Muscle of leg (tissue), 3 donors: ENCODE measurements at regions not wholly inside any gene's neighbourhood (a gene's known extent, or its start where the extent isn't known, plus 50 kb on each side); places are given as distances from the start of the nearest gene placed in this dataset.
A peak's percentile ranks its signal among the peaks of the same experiment; 100 is the strongest.
"Not testable (repeated sequence)": the region's sequence is repeated elsewhere in the genome, so short reads cannot be mapped to it uniquely, and the experiment has no call there.

Experiments used
- DNase-seq: peaks from one replicate; pipeline ENCODE4 v3.0.0; 2013
- H3K27ac ChIP-seq: one replicate; pipeline ENCODE4 v1.5.1; 2013; ENCODE audit warnings: mild to moderate bottlenecking, low read length, control low read depth
- H3K27me3 ChIP-seq: one replicate; pipeline ENCODE4 v1.6.1; 2013; ENCODE audit warnings: low read length; ENCODE audit not compliant: control insufficient read depth, insufficient read depth
- H3K36me3 ChIP-seq: one replicate; pipeline ENCODE4 v1.6.1; 2013; ENCODE audit warnings: low read length; ENCODE audit not compliant: control insufficient read depth, insufficient read depth
- H3K4me1 ChIP-seq: one replicate; pipeline ENCODE4 v1.6.1; 2013; ENCODE audit warnings: low read length; ENCODE audit not compliant: control insufficient read depth, insufficient read depth
- H3K4me3 ChIP-seq: one replicate; pipeline ENCODE4 v1.5.1; 2013; ENCODE audit warnings: low read length, control low read depth
- H3K9me3 ChIP-seq: replicated peaks from 2 replicates; pipeline ENCODE4 v1.6.1; 2013; ENCODE audit warnings: low read depth, low read length; ENCODE audit not compliant: control insufficient read depth
- WGBS: methylation state at CpG from one replicate; pipeline ENCODE4 v1.1.5; 2013; ENCODE audit warnings: missing lambda C conversion rate; ENCODE audit not compliant: insufficient coverage; 5-methylcytosine and 5-hydroxymethylcytosine counted together

GRCh38 chr5:89317838-89318237, 434.9 kb upstream of the MEF2C start:
- 94% methylated on average over 19 of the region's 20 CpGs for WGBS
- not testable (repeated sequence) for H3K9me3 ChIP-seq, H3K27ac ChIP-seq

GRCh38 chr5:89315286-89316100, 432.5 kb upstream of the MEF2C start:
- 56% methylated on average over 4 of the region's 12 CpGs for WGBS

More at GRCh38 chr5:89317838-89318237, 434.9 kb upstream of the MEF2C start:
- H3K4me1 ChIP-seq, result peaks cover 14% of the 10 kb centered on the region
- not testable (repeated sequence) for H3K4me3 ChIP-seq, DNase-seq, H3K27me3 ChIP-seq, H3K36me3 ChIP-seq

GRCh38 chr5:89313804-89314588, 431.0 kb upstream of the MEF2C start:
- 40% methylated on average over 1 of the region's 3 CpGs for WGBS
- peak overlapping the region; percentile 21 for H3K27ac ChIP-seq
- no peaks in the 10 kb centered on the region for H3K36me3 ChIP-seq
- no peaks in the 10 kb centered on the region for H3K27me3 ChIP-seq
- no peak overlapping the region for H3K4me3 ChIP-seq
- peak; percentile 54 for DNase-seq
- H3K4me1 ChIP-seq, result peaks cover 14% of the 10 kb centered on the region
- no peaks in the 10 kb centered on the region for H3K9me3 ChIP-seq

More at GRCh38 chr5:89315286-89316100, 432.5 kb upstream of the MEF2C start:
- Histone ChIP-seq H3K4me3 (no peak overlapping the region), H3K9me3 (no peaks in the 10 kb centered on the region), H3K36me3 (no peaks in the 10 kb centered on the region), H3K27me3 (no peaks in the 10 kb centered on the region), H3K27ac (no peak overlapping the region), H3K4me1 (peaks cover 14% of the 10 kb centered on the region)
- DNase-seq, result peak; percentile 84

- Histone ChIP-seq H3K27me3 (no peaks in the 10 kb centered on the region), H3K27ac (no peak overlapping the region), H3K36me3 (no peaks in the 10 kb centered on the region), H3K4me1 (peaks cover 14% of the 10 kb centered on the region), H3K9me3 (no peaks in the 10 kb centered on the region), H3K4me3 (no peak overlapping the region)
- no peak for DNase-seq
- no CpG with 5 or more reads among the region's 2 CpGs for WGBS
Measured at GRCh38 chr5:89313044-89313443, 430.1 kb upstream of the MEF2C start.

GRCh38 chr5:89309268-89309667, 426.3 kb upstream of the MEF2C start:
- no peak for DNase-seq
- H3K27ac ChIP-seq, result no peak overlapping the region
- peaks cover 5% of the 10 kb centered on the region for H3K4me1 ChIP-seq
- H3K9me3 ChIP-seq, result no peaks in the 10 kb centered on the region
- no peaks in the 10 kb centered on the region for H3K27me3 ChIP-seq
- WGBS, result no CpG with 5 or more reads among the region's 1 CpG
- H3K36me3 ChIP-seq, result no peaks in the 10 kb centered on the region
- no peak overlapping the region for H3K4me3 ChIP-seq

GRCh38 chr5:89308606-89309040, 425.6 kb upstream of the MEF2C start:
- Histone ChIP-seq H3K27ac (no peak overlapping the region), H3K27me3 (no peaks in the 10 kb centered on the region), H3K4me3 (no peak overlapping the region), H3K9me3 (no peaks in the 10 kb centered on the region), H3K4me1 (no peaks in the 10 kb centered on the region), H3K36me3 (no peaks in the 10 kb centered on the region)
- 69% methylated on average over 3 of the region's 4 CpGs for WGBS
- DNase-seq, result no peak

GRCh38 chr5:89307972-89308371, 425.0 kb upstream of the MEF2C start:
- H3K27me3 ChIP-seq, result no peaks in the 10 kb centered on the region
- no peak overlapping the region for H3K4me3 ChIP-seq
- no peaks in the 10 kb centered on the region for H3K36me3 ChIP-seq
- no peak for DNase-seq
- no CpG with 5 or more reads among the region's 1 CpG for WGBS
- no peaks in the 10 kb centered on the region for H3K9me3 ChIP-seq
- H3K4me1 ChIP-seq, result no peaks in the 10 kb centered on the region
- H3K27ac ChIP-seq, result no peak overlapping the region

GRCh38 chr5:89307141-89307540, 424.2 kb upstream of the MEF2C start:
- H3K9me3 ChIP-seq, H3K4me3 ChIP-seq, H3K4me1 ChIP-seq, H3K36me3 ChIP-seq, H3K27ac ChIP-seq, H3K27me3 ChIP-seq, DNase-seq: not testable (repeated sequence)
- no CpG with 5 or more reads among the region's 2 CpGs for WGBS

- Histone ChIP-seq H3K4me1 (no peaks in the 10 kb centered on the region), H3K27ac (no peak overlapping the region), H3K36me3 (no peaks in the 10 kb centered on the region), H3K4me3 (no peak overlapping the region), H3K27me3 (no peaks in the 10 kb centered on the region), H3K9me3 (no peaks in the 10 kb centered on the region)
- DNase-seq, result no peak
- 80% methylated on average over 1 of the region's 4 CpGs for WGBS
Measured at GRCh38 chr5:89303033-89303480, 420.1 kb upstream of the MEF2C start.

GRCh38 chr5:89302102-89302891, 419.3 kb upstream of the MEF2C start:
- no peaks in the 10 kb centered on the region for H3K36me3 ChIP-seq
- H3K4me1 ChIP-seq, result no peaks in the 10 kb centered on the region
- H3K27ac ChIP-seq, result no peak overlapping the region
- no peaks in the 10 kb centered on the region for H3K9me3 ChIP-seq
- 100% methylated on average over 2 of the region's 5 CpGs for WGBS
- no peak for DNase-seq
- no peaks in the 10 kb centered on the region for H3K27me3 ChIP-seq
- H3K4me3 ChIP-seq, result no peak overlapping the region
